ENCODE measurements at regions not wholly inside any gene's neighbourhood (a gene's known extent, or its start where the extent isn't known, plus 50 kb on each side); places are given as distances from the start of the nearest gene placed in this dataset.

DNA sequence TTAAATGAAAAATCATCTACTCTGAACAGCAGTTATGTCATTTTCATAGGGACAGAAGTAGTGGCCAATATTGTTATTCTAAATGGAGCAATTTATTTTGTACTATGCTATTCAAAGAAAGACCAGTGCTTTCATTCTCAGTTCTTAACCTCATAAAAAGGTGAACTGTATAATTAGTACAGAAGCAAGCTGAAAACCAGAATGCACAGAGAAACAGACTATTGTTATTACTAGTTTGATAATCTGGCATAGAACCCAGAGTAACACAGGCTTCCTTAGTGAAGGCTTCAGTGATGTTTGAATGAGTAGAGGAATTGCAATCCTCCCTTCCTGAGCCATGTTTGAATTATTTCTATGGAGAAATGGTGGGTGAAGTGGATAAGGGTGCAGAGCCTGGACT, 131.6 kb upstream of the LRRC7 start:
- DNase-seq = no peak

DNA sequence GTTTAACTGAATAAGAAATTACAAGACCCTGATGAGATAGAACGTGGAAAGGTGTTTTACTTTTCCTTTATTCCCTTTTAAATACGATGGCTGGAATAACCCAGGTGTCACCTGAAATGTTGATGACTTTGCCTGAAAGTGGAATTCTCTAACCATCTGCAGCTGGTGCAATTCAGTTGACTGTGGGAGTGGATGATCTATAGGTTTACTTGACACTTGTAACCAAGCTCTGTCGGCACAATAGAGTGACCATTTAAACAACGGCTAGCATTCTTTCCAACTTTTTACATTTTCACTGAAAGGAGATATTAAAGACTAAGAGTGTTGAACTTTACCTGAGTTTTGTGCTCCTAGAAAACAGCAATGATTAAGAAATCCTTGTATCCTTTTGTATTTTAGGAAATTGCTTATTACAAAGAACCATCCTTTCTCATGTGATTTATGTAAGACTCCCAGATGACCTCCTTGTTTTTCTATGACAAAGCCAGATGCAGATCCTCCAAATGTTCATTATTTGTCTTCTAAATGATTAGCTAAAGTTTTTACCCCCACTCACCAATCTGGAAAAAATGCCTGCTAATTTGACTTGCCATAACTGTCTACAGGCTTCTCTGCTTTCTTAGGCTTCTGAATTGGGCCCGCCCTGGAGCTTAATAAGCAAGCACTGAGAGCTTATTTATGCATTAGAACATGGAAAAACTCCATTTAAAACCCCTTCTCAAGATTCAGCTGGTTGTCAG, 129.5 kb upstream of the LRRC7 start:
- no peak overlapping the region for H3K27ac Mint-ChIP-seq
- POLR2A ChIA-PET = no interaction called here
- H3K4me1 Mint-ChIP-seq = no peaks in the 10 kb centered on the region
- H3K27me3 Mint-ChIP-seq = no peaks in the 10 kb centered on the region
- no peak overlapping the region for H3K4me3 Mint-ChIP-seq
- CTCF ChIA-PET = no interaction called here
- no peaks in the 10 kb centered on the region for H3K36me3 Mint-ChIP-seq (ENCODE audit: low read depth)
- no peak for DNase-seq
- no peaks in the 10 kb centered on the region for H3K9me3 Mint-ChIP-seq

More for the DNA sequence above, 131.6 kb upstream of the LRRC7 start:
- H3K36me3 Mint-ChIP-seq (ENCODE audit: low read depth) = no peaks in the 10 kb centered on the region
- no peak overlapping the region for H3K4me3 Mint-ChIP-seq
- no peaks in the 10 kb centered on the region for H3K27me3 Mint-ChIP-seq
- H3K27ac Mint-ChIP-seq = no peak overlapping the region
- H3K4me1 Mint-ChIP-seq = no peaks in the 10 kb centered on the region
- no peaks in the 10 kb centered on the region for H3K9me3 Mint-ChIP-seq
- ChIA-PET CTCF (no interaction called here), POLR2A (no interaction called here)

DNA sequence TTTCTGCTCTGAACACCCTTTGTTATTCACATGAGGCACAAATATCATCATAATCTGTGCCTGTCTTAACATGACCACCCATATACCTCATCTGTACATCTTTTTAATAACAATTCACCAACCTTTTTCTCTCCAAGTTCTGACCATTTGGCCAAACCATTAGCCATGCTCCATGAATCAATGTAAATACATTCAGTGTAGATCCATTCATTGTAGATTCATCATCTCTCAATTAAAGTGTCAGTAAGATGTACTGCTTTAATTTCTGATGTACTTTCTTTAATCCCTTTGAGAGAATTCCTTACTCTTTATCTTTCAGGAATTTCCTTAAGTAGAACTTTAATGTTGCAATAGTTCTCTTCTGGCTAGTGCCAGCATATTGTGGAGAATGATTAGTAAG, 126.2 kb upstream of the LRRC7 start:
- no peak for DNase-seq
- H3K27ac Mint-ChIP-seq = no peak overlapping the region
- CTCF ChIA-PET = no interaction called here

DNA sequence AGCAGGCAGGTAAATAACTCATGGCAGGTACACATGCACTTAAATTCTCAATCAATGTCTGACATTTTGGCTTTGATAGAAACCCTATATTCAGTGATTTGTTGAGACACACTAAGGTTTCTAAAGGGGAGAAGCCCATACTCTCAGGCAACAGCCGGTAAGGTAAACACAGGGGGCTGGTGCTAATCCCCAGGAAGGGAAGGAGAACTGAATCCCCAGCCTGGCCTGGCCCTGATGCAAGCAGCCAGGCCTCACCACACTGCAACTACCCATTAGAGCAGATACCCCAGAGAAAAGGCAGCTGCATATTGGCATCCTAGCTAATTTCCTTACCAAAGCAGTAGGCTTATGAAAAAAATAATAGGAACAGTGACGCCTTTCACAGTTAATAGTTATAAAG, 116.5 kb upstream of the LRRC7 start:
- H3K36me3 Mint-ChIP-seq (ENCODE audit: low read depth) = no peaks in the 10 kb centered on the region
- no peak overlapping the region for H3K4me3 Mint-ChIP-seq
- ChIA-PET CTCF (no interaction called here), POLR2A (no interaction called here)
- H3K27me3 Mint-ChIP-seq = no peaks in the 10 kb centered on the region
- no peaks in the 10 kb centered on the region for H3K4me1 Mint-ChIP-seq
- no peak overlapping the region for H3K27ac Mint-ChIP-seq
- no peak for DNase-seq
- no peaks in the 10 kb centered on the region for H3K9me3 Mint-ChIP-seq

More for the DNA sequence above, 126.2 kb upstream of the LRRC7 start:
- POLR2A ChIA-PET = no interaction called here
- no peaks in the 10 kb centered on the region for H3K9me3 Mint-ChIP-seq
- no peak overlapping the region for H3K4me3 Mint-ChIP-seq
- no peaks in the 10 kb centered on the region for H3K4me1 Mint-ChIP-seq
- no peaks in the 10 kb centered on the region for H3K36me3 Mint-ChIP-seq (ENCODE audit: low read depth)
- no peaks in the 10 kb centered on the region for H3K27me3 Mint-ChIP-seq

DNA sequence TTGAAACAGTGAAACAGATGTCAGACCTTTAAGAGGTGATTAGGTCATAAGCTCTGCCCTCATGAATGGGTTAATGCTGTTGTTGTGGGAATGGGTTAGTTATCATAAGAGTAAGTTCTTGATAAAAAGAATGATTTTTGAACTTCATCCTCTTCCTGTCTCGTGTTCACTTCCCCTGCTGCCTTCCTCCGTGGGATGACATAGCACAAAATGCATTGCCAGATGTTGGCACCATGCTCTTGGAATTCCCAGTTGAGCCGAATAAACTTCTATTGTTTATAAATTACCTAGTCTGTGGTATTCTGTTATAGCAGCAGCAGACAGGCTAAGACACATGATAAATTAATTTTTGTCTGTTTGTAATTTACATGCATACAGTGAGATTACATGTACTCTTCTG, 112.0 kb upstream of the LRRC7 start:
- Mint-ChIP-seq H3K4me3 (no peak overlapping the region), H3K27ac (no peak overlapping the region), H3K36me3 (ENCODE audit: low read depth) (no peaks in the 10 kb centered on the region), H3K27me3 (no peaks in the 10 kb centered on the region), H3K4me1 (no peaks in the 10 kb centered on the region), H3K9me3 (no peaks in the 10 kb centered on the region)
- POLR2A ChIA-PET = no interaction called here
- CTCF ChIA-PET = no interaction called here
- no peak for DNase-seq

DNA sequence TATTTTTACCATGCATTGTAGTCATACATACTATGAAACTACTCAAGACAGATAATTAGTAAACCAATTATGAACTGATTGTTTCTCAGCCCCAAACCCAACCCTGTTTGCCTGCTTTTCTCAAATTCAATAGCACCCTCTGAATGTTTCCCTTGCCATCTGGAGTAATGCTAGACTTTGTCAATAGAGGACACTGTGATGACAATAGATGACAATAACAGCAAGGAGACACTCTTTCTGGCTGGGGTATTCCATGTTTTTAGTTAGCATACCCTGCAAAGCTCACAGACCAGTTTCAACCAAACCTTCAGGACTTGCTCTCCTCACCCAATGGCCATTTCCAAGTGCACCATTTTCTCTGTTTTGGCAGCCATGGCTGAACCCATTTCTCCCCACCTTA, 108.5 kb upstream of the LRRC7 start:
- POLR2A ChIA-PET = no interaction called here
- Mint-ChIP-seq H3K9me3 (peaks cover 4% of the 10 kb centered on the region), H3K4me3 (no peak overlapping the region), H3K27ac (no peak overlapping the region), H3K4me1 (no peaks in the 10 kb centered on the region), H3K27me3 (no peaks in the 10 kb centered on the region), H3K36me3 (ENCODE audit: low read depth) (no peaks in the 10 kb centered on the region)
- CTCF ChIA-PET = no interaction called here
- no peak for DNase-seq

DNA sequence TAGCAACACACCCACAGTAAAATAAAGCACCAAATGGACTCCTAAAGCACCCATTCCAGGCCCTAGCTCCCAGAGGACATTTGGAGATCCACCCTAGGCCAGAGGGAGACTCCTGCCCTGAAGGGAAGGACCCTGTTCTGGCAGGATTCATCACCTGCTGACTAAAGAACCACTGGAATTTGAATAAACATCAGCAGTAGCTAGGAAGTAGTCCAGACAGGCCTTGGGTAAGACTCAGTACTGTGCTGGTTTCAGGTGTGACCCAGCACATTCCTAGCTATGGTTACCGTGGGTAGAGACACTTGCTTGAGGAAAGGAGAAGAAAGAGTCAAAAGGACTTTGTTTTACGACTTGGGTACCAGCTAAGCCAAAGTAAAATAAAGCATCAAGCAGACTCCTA, 92.7 kb upstream of the LRRC7 start:
- Mint-ChIP-seq H3K27me3 (no peaks in the 10 kb centered on the region), H3K9me3 (no peaks in the 10 kb centered on the region), H3K4me3 (no peak overlapping the region), H3K27ac (no peak overlapping the region), H3K36me3 (ENCODE audit: low read depth) (no peaks in the 10 kb centered on the region), H3K4me1 (no peaks in the 10 kb centered on the region)
- no peak for DNase-seq
- ChIA-PET POLR2A (no interaction called here), CTCF (no interaction called here)

DNA sequence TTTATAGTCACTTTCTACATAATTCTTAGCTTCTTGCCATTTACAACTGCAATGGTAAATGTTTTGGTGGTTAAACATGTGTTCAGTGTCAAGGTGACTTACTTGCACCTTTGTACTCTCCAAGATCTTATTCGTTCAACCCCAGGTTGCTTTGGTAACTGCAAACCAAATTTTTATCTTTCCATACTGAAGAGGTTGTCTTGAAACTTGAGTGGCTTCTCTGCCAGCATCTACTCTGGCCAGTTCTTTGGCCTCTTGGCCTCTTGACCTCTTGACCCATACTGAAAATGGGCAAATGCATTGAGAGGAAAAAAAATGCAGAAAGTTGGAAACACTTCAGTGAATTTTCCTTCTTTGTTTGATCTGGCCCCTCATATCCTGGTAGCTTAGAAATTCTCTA, 88.0 kb upstream of the LRRC7 start:
- no peak overlapping the region for H3K27ac Mint-ChIP-seq
- no peaks in the 10 kb centered on the region for H3K27me3 Mint-ChIP-seq
- no peaks in the 10 kb centered on the region for H3K4me1 Mint-ChIP-seq
- H3K4me3 Mint-ChIP-seq = no peak overlapping the region
- no peak for DNase-seq
- ChIA-PET POLR2A (no interaction called here), CTCF (no interaction called here)
- H3K36me3 Mint-ChIP-seq (ENCODE audit: low read depth) = no peaks in the 10 kb centered on the region
- no peaks in the 10 kb centered on the region for H3K9me3 Mint-ChIP-seq

DNA sequence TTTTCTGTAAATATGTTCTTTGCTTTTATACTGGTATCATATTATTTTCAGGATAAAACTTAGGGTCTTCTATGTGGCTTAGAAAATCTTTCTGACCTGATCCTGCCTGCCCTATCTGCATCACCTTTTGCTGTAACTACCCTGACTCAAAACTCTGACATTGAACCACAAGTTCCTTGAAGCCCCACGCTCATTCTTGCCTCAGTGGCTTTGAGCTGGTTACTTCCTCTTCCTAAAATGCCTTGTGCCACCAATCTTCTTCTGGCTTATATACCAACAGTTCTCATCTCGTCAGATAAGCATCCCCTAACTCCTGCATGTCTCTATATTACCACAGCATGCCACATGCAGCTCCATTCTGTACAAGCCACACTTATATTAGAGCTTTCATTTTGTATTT, 84.5 kb upstream of the LRRC7 start:
- H3K9me3 Mint-ChIP-seq = peaks cover 8% of the 10 kb centered on the region
- H3K36me3 Mint-ChIP-seq (ENCODE audit: low read depth) = no peaks in the 10 kb centered on the region
- H3K4me3 Mint-ChIP-seq = no peak overlapping the region
- no peak for DNase-seq
- H3K27ac Mint-ChIP-seq = no peak overlapping the region
- H3K4me1 Mint-ChIP-seq = no peaks in the 10 kb centered on the region
- ChIA-PET CTCF (no interaction called here), POLR2A (no interaction called here)
- H3K27me3 Mint-ChIP-seq = no peaks in the 10 kb centered on the region

DNA sequence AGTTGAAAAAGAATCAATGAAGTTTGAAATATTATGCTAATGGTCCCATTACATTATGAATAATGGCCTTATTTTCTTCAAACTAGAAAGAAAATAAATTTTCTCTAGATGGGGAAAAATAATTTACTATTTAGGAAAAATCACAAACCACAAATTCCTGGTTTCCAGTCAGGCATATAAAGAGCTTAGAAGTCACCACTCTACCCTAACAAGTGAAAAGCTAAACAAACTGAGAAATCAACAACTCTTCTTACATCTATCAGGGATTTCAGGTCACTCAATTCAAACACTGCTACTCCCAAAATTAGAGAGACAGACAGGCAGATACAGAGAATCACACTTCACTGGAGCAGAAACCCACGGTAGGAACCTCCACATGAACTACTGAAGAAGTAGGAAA, 82.1 kb upstream of the LRRC7 start:
- CTCF ChIA-PET = no interaction called here
- no peaks in the 10 kb centered on the region for H3K27me3 Mint-ChIP-seq
- POLR2A ChIA-PET = no interaction called here
- no peak for DNase-seq
- peaks cover 12% of the 10 kb centered on the region for H3K9me3 Mint-ChIP-seq
- H3K4me1 Mint-ChIP-seq = no peaks in the 10 kb centered on the region
- no peak overlapping the region for H3K4me3 Mint-ChIP-seq
- H3K27ac Mint-ChIP-seq = no peak overlapping the region
- H3K36me3 Mint-ChIP-seq (ENCODE audit: low read depth) = no peaks in the 10 kb centered on the region

DNA sequence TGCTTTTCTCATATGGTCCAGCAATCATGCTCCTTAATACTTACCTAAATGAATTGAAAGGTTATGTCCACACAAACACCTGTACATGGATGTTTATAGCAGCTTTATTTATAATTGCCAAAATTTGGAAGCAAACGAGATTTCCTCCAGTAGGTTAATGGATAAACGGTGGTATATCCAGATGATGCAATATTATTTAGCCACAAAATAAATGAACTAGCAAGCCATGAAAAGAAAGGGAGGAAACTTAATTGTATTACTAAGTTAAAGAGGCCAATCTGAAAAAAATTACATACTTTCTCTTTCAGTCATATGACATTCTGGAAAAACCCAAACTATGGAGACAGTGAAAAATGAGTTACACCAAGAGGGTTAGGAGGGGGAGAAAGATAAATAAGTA, 76.3 kb upstream of the LRRC7 start:
- CTCF ChIA-PET = no interaction called here
- no peaks in the 10 kb centered on the region for H3K36me3 Mint-ChIP-seq (ENCODE audit: low read depth)

DNA sequence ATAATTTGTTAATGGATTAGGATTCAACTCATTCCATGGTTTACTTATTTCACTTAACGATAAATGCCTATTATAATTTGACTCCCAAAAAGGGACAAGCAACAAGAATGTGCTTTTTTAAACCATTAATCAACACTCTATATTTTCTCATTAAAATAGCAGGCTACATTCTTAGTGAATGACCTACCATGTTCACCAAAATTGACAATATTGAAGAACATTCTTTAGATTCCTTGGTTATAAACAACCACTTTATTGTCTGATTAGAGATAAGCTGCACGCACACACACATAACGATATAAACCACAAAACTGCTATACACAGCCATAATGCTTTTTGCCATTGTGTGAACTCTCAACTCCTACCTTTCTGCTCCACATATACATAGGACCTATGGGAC, 75.4 kb upstream of the LRRC7 start:
- DNase-seq = no peak
- POLR2A ChIA-PET = no interaction called here
- Mint-ChIP-seq H3K9me3 (peaks cover 12% of the 10 kb centered on the region), H3K4me3 (no peak overlapping the region), H3K36me3 (ENCODE audit: low read depth) (no peaks in the 10 kb centered on the region), H3K27me3 (no peaks in the 10 kb centered on the region), H3K4me1 (no peaks in the 10 kb centered on the region), H3K27ac (no peak overlapping the region)
- CTCF ChIA-PET = no interaction called here

More for the DNA sequence above, 76.3 kb upstream of the LRRC7 start:
- POLR2A ChIA-PET = no interaction called here
- no peaks in the 10 kb centered on the region for H3K27me3 Mint-ChIP-seq
- no peak overlapping the region for H3K27ac Mint-ChIP-seq
- no peaks in the 10 kb centered on the region for H3K4me1 Mint-ChIP-seq
- peaks cover 12% of the 10 kb centered on the region for H3K9me3 Mint-ChIP-seq
- no peak overlapping the region for H3K4me3 Mint-ChIP-seq
- no peak for DNase-seq

DNA sequence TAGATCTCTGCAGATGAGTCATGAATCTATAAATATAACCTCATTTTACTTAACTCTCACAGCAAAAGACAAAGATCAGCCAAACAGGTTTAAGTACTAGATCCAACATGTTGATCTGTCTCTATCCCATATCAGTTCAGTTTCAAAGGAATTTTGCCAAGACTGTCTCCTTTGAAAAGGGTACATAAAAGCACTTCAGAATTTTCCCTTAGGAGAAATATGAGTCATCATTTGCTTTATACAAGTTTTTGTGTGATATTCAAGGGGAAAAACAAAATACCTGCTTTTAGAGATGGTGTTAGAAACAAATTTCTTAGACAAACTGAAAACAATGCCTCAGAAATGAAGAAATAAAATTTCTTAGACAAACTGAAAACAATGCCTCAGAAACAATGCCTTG, 73.5 kb upstream of the LRRC7 start:
- CTCF ChIA-PET = no interaction called here
- no peak for DNase-seq
- H3K9me3 Mint-ChIP-seq = peaks cover 4% of the 10 kb centered on the region
- no peaks in the 10 kb centered on the region for H3K36me3 Mint-ChIP-seq (ENCODE audit: low read depth)
- no peak overlapping the region for H3K27ac Mint-ChIP-seq
- H3K4me3 Mint-ChIP-seq = no peak overlapping the region
- H3K4me1 Mint-ChIP-seq = no peaks in the 10 kb centered on the region
- POLR2A ChIA-PET = no interaction called here
- no peaks in the 10 kb centered on the region for H3K27me3 Mint-ChIP-seq

DNA sequence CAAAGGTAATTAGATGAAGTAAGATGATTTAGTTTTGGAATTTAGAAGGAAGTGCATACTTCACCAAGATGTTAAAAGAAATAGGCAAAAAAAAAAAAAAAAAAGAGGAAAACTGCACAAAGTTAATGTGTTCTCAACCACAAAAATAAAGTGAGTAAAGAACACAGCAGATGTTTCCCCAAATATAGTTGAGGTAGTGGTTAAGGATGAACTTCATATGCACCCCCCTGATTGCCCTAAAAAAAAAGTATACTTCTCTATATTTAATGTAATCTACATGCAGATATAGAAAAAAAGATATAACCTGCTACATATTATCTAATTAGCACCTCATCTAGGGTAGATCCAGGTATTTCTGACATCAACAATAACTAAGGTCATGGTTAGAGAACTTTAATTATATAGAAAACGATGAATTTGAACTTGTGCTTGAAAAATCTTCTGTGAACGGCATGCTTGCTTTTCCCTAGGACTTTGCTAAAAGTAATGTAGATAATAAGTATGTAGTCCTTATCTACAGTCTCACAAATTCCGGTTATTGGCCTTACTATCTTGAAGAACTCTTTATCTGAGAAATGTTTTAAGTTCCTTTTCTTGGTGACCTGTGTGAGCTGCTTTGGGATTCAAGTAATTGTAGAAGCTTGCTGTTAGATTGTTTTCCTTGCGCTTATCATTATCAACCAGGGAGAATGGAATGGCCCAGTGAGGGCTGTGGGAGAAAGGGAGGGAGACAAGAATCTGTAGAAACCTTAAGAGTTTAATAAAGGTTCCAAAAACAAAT, 70.1 kb upstream of the LRRC7 start:
- no peaks in the 10 kb centered on the region for H3K9me3 Mint-ChIP-seq
- no peak overlapping the region for H3K27ac Mint-ChIP-seq
- no peaks in the 10 kb centered on the region for H3K36me3 Mint-ChIP-seq (ENCODE audit: low read depth)
- no peak overlapping the region for H3K4me3 Mint-ChIP-seq
- DNase-seq = no peak
- no peaks in the 10 kb centered on the region for H3K27me3 Mint-ChIP-seq
- H3K4me1 Mint-ChIP-seq = no peaks in the 10 kb centered on the region
- POLR2A ChIA-PET = no interaction called here
- CTCF ChIA-PET = no interaction called here
